ENCODE measurements at regions not wholly inside any gene's neighbourhood (a gene's known extent, or its start where the extent isn't known, plus 50 kb on each side); places are given as distances from the start of the nearest gene placed in this dataset.

DNA sequence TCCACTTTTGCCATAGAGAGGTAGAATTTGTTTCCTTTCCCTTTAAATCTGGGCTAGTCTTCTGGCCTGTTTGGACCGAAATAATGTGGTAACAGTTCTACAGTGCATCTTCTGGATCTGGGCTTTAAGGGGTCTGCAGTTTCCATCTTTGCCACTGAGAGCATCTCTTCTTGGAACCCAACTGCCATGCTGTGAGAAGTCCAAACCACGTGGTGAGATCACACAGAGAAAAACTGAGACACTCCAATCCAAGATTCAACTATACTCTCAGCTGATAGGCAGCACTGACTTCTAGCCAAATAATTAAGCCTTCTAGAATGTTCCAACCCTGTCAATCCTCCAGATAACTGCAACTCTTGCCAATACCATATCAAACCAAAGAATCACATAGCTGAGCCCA, 261.1 kb downstream of the INSIG2 start:
- intact Hi-C loops (cut with DNase I), result no loop called here
- no peaks in the 10 kb centered on the region for H3K4me1 ChIP-seq
- no peak overlapping the region for H3K27ac ChIP-seq
- DNase-seq (no peak), ATAC-seq (no peak)
- TF ChIP-seq, protein P1, sequence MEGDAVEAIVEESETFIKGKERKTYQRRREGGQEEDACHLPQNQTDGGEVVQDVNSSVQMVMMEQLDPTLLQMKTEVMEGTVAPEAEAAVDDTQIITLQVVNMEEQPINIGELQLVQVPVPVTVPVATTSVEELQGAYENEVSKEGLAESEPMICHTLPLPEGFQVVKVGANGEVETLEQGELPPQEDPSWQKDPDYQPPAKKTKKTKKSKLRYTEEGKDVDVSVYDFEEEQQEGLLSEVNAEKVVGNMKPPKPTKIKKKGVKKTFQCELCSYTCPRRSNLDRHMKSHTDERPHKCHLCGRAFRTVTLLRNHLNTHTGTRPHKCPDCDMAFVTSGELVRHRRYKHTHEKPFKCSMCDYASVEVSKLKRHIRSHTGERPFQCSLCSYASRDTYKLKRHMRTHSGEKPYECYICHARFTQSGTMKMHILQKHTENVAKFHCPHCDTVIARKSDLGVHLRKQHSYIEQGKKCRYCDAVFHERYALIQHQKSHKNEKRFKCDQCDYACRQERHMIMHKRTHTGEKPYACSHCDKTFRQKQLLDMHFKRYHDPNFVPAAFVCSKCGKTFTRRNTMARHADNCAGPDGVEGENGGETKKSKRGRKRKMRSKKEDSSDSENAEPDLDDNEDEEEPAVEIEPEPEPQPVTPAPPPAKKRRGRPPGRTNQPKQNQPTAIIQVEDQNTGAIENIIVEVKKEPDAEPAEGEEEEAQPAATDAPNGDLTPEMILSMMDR (IDR thresholded peaks at IDR 0.05), result no peak
- TF ChIP-seq POLR2A (IDR thresholded peaks at IDR 0.05), result no peak
- 63 to 74% (median 70%) methylated on average over 2 of the region's 2 CpGs for whole genome bisulfite sequencing, 4 donors
- H3K27me3 ChIP-seq, result peaks cover 0 to 4% (median 0%) of the 10 kb centered on the region in 9 donors
- no peaks in the 10 kb centered on the region for H3K36me3 ChIP-seq
- no peak overlapping the region for H3K4me3 ChIP-seq
- no peaks in the 10 kb centered on the region for H3K9me3 ChIP-seq

DNA sequence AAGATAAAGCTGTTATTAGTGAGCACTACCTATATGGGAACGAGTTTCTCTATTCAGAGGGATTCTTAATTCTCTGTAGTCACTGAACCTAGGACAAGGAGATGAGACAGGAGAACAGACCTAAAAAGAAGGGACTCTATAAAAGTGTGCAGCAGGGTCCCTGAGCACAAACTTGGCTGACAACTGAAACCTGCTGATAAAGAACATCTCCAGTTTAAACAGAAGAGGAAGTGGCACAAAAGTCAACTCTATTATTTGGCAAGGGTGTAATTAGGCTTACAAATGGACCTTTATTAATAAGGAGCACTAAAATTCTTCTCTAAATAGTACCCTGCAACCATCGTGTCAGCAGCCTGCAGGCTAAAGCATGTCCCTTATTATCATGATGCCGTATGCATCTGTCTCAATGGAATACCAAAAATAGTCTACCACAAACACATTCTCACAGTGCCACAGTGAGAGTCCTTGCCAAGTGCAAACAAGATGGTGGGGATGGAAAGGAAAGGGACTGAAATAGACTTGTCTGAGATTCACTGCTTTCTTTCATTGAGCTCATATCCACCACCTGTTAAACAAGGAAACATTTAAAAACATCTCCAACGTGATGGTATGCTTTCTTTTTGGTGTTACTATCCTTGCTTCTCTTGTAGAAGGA, 260.2 kb downstream of the INSIG2 start:
- TF ChIP-seq, protein P1 (IDR thresholded peaks at IDR 0.05), result no peak
- no peak for TF ChIP-seq POLR2A (IDR thresholded peaks at IDR 0.05)
- H3K27me3 ChIP-seq, result peaks cover 0 to 4% (median 0%) of the 10 kb centered on the region in 9 donors
- H3K4me1 ChIP-seq, result no peaks in the 10 kb centered on the region
- no peak for DNase-seq
- 34 to 40% (median 36%) methylated on average over 4 of the region's 4 CpGs for WGBS, 4 donors
- ATAC-seq, result no peak
- intact Hi-C loops (cut with DNase I), result no loop called here
- no peaks in the 10 kb centered on the region for H3K36me3 ChIP-seq
- H3K27ac ChIP-seq, result no peak overlapping the region
- no peak overlapping the region for H3K4me3 ChIP-seq
- no peaks in the 10 kb centered on the region for H3K9me3 ChIP-seq

DNA sequence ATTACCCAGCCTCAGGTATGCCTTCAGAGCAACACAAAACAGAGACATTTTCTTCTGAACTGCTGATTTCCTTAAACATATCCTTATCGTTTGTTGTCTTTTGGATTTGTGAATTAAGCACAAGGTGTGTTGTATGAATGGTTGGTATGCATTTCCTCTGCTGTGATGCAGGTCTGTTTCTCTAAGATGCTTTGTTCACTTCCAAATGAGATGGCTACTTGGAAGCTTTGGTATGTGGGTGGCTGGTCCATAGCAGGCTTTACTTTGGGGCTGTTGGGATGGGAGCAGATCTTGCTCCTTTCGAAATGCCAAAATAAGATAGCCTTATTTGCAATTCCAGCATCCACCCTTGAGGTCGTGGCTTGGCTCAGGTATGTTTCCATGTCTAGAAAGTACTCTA, 257.2 kb downstream of the INSIG2 start:
- Histone ChIP-seq H3K4me1 (no peaks in the 10 kb centered on the region), H3K4me3 (no peak overlapping the region), H3K27me3 (no peaks in the 10 kb centered on the region), H3K9me3 (peaks cover 0 to 2% (median 0%) of the 10 kb centered on the region in 12 donors), H3K36me3 (no peaks in the 10 kb centered on the region), H3K27ac (no peak overlapping the region)
- DNase-seq, result no peak
- intact Hi-C loops (cut with DNase I), result no loop called here
- ATAC-seq, result no peak
- TF ChIP-seq, protein P1 (IDR thresholded peaks at IDR 0.05), result no peak
- no peak for TF ChIP-seq POLR2A (IDR thresholded peaks at IDR 0.05)
- 60 to 69% (median 62%) methylated on average over 3 of the region's 3 CpGs for WGBS, 4 donors

DNA sequence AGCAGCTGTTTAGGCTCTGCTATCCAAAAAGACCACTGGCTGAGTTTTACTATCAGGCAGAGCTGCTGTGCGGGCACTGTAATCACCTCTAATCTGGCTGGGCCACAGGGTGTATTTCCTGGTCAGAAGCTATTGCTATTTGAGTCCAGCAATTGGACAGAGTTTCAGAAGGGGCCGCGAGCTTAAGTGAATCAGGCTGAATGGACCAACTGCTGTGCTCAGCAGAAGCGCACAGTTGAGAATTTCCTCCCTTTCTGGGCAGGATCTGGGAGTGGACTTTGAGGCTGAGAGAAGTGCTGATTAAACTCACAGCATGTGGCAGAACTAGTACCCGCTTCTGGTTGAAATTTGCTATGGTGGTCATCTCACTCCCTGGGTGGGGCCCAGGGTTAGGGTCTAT, 251.8 kb downstream of the INSIG2 start:
- DNase-seq, result no peak
- intact Hi-C loops (cut with DNase I), result no loop called here
- H3K27me3 ChIP-seq, result no peaks in the 10 kb centered on the region
- H3K36me3 ChIP-seq, result no peaks in the 10 kb centered on the region
- no peaks in the 10 kb centered on the region for H3K4me1 ChIP-seq
- H3K27ac ChIP-seq, result no peak overlapping the region
- 45 to 69% (median 57%) methylated on average over 5 of the region's 5 CpGs for WGBS, 4 donors
- ATAC-seq, result no peak
- H3K9me3 ChIP-seq, result peaks cover 0 to 29% (median 10%) of the 10 kb centered on the region in 12 donors
- TF ChIP-seq, protein P1 (IDR thresholded peaks at IDR 0.05), result no peak
- H3K4me3 ChIP-seq, result no peak overlapping the region
